Small intestine (tissue), 7 donors: ENCODE measurements at regions not wholly inside any gene's neighbourhood (a gene's known extent, or its start where the extent isn't known, plus 50 kb on each side); places are given as distances from the start of the nearest gene placed in this dataset.

ENCODE experiments used
- DNase-seq, 2 donors: peaks; one replicate each; pipeline versions ENCODE4 v3.0.0 to v3.0.0-alpha.2; 2013
- FAIRE-seq: peaks from 2 replicates; lab custom pipeline; 2012; peaks lifted over from hg19 to GRCh38; lab: Jason Lieb, UNC
- H3K27ac ChIP-seq, 3 donors: one replicate each; pipeline ENCODE4 v1.5.1; 2013; ENCODE audit warnings: low read length in 2 of 3, mild to moderate bottlenecking in 2 of 3, control low read depth in 1 of 3, inconsistent platforms in 1 of 3, low read depth in 1 of 3, moderate library complexity in 1 of 3
- H3K27me3 ChIP-seq, 3 donors: one replicate each; pipeline ENCODE4 v1.6.1; 2013; ENCODE audit warnings: low read length in 3 of 3, inconsistent platforms in 1 of 3; ENCODE audit not compliant: control insufficient read depth in 3 of 3, insufficient read depth in 3 of 3
- H3K36me3 ChIP-seq, 3 donors: one replicate each; pipeline ENCODE4 v1.6.1; 2013; ENCODE audit warnings: low read length in 3 of 3, inconsistent platforms in 1 of 3, low read depth in 1 of 3, mild to moderate bottlenecking in 1 of 3, moderate library complexity in 1 of 3; ENCODE audit not compliant: control insufficient read depth in 3 of 3, insufficient read depth in 2 of 3
- H3K4me1 ChIP-seq, 3 donors: one replicate each; pipeline ENCODE4 v1.6.1; 2013; ENCODE audit warnings: low read length in 2 of 3, inconsistent platforms in 1 of 3, low read depth in 1 of 3, mild to moderate bottlenecking in 1 of 3, moderate library complexity in 1 of 3; ENCODE audit not compliant: control insufficient read depth in 3 of 3, insufficient read depth in 2 of 3
- H3K4me3 ChIP-seq, 3 donors: one replicate each; pipeline ENCODE4 v1.5.1; 2013; ENCODE audit warnings: low read length in 3 of 3, control low read depth in 1 of 3, inconsistent platforms in 1 of 3, low read depth in 1 of 3, mild to moderate bottlenecking in 1 of 3, moderate library complexity in 1 of 3
- H3K9me3 ChIP-seq, 2 donors: one replicate each; pipeline ENCODE4 v1.6.1; 2013; ENCODE audit warnings: low read depth in 1 of 2, low read length in 1 of 2; ENCODE audit not compliant: control insufficient read depth in 2 of 2, insufficient read depth in 1 of 2
- WGBS, 3 donors: extraction: QIAGEN DNeasy Blood & Tissue Kit; methylation state at CpG; one replicate each; pipeline ENCODE4 v1.1.7; 2013; 5-methylcytosine and 5-hydroxymethylcytosine counted together
- donor health status: healthy with polysubstance abuse.
- donor health status: control.
- donor health status: control.
- donor health status: Bipolar disorder and iron deficiency.
- donor health status: healthy.

DNA sequence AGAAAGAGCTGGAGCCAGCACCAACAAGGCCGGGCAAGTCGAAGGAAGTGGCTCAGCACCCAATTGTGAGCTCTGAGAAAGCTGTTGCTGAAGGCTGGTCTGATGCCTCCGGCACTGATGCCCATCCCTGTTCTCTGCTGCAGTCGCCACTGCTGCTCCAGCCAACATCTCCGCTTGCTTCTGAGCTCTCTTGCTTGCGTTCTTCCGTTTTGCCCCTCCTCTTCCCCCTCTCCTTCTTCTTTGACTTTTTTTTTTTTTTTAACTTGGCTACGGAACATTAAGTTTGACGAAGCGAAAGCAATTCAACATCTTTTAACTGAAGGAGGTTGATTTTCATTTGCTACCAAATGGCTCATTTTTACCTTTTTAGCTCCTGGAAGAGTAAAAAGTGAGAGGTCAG, 442.9 kb downstream of the MCTP2 start:
- Histone ChIP-seq H3K4me3 (no peak overlapping the region), H3K36me3 (no peaks in the 10 kb centered on the region), H3K9me3 (no peaks in the 10 kb centered on the region), H3K4me1 (no peaks in the 10 kb centered on the region), H3K27me3 (peaks cover 0 to 3% (median 0%) of the 10 kb centered on the region in 3 donors), H3K27ac (no peak overlapping the region)
- 79 to 88% (median 84%) methylated on average over 10 of the region's 10 CpGs for WGBS, 3 donors
- no peak for FAIRE-seq
- no peak for DNase-seq

DNA sequence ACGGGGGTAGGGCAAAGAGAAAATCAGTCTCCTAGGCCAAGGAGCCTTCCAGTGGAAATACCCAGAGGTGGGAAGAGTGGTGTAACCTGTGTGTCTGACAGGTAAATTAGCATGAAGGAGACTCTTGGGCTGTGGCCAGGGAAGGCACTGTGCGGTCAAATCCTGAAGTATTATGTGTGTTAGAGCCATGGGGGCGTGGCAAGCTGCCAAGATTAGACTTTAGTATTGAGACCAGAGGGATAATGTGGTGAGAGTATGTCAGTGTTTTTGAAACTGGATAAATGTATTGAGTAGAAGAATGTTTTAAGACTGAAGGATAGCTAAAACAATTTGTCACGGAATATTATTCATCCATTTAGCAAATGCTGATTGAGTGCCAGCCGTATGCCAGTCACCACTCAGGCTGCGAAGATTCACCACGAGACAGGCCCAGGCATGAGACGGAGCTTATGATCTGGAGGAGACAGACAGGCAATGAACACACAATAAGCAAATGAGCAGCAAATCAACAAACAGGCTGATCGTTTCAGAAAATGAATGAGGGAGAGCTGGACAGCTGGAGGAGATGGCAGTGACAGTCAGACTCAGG, 445.9 kb downstream of the MCTP2 start:
- Histone ChIP-seq H3K4me1 (no peaks in the 10 kb centered on the region), H3K4me3 (no peak overlapping the region), H3K36me3 (no peaks in the 10 kb centered on the region), H3K27ac (no peak overlapping the region), H3K9me3 (no peaks in the 10 kb centered on the region), H3K27me3 (peaks cover 0 to 2% (median 0%) of the 10 kb centered on the region in 3 donors)
- DNase-seq (no peak), FAIRE-seq (no peak)
- 74 to 87% (median 77%) methylated on average over 9 of the region's 9 CpGs for WGBS, 3 donors

DNA sequence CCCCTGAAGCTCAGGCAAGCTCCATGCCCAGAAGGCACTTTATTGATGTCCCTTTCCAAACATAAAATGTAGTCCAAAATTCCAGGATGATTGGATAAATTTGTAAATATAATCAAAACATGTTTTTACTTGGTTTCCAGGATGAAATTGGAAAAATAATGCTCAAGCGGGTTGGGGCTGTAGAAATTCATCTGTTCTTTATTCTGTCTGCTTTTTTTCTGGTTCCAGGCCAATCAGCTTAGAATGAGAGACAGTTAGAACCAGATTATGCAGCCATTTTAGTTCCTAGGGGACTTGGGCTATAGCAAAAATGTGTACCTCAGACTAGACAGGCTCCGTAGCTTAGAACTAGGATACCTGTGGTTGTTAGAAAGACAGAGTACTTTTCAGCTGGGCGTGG, 450.8 kb downstream of the MCTP2 start:
- H3K4me1 ChIP-seq, result no peaks in the 10 kb centered on the region
- 65 to 78% (median 69%) methylated on average over 3 of the region's 3 CpGs for WGBS, 3 donors
- H3K27me3 ChIP-seq, result no peaks in the 10 kb centered on the region
- H3K36me3 ChIP-seq, result no peaks in the 10 kb centered on the region
- H3K27ac ChIP-seq, result no peak overlapping the region
- no peak overlapping the region for H3K4me3 ChIP-seq
- no peaks in the 10 kb centered on the region for H3K9me3 ChIP-seq
- DNase-seq (no peak), FAIRE-seq (no peak)

DNA sequence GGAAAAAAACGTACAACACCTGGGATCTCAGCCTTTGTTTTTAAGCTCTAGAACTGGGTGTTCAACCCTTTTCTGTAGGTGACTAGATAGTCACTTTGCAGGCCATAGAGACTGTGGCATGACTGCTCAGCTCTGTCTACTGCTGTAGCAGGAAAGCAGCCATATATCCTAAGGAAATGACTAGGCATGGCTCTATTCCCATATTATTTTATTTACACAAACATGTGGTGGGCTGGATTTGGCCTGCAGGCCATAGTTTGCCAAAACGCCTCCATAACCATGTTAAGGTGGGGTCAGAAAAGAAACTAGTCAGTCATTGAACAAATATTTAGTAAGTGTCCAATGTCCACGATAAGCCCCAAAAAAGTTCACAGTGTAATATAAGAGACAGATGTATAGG, 452.5 kb downstream of the MCTP2 start:
- Histone ChIP-seq H3K4me1 (no peaks in the 10 kb centered on the region), H3K36me3 (no peaks in the 10 kb centered on the region), H3K27ac (no peak overlapping the region), H3K9me3 (no peaks in the 10 kb centered on the region), H3K27me3 (no peaks in the 10 kb centered on the region), H3K4me3 (no peak overlapping the region)
- FAIRE-seq (no peak), DNase-seq (no peak)
- 45 to 72% (median 49%) methylated on average over 3 of the region's 3 CpGs for WGBS, 3 donors

DNA sequence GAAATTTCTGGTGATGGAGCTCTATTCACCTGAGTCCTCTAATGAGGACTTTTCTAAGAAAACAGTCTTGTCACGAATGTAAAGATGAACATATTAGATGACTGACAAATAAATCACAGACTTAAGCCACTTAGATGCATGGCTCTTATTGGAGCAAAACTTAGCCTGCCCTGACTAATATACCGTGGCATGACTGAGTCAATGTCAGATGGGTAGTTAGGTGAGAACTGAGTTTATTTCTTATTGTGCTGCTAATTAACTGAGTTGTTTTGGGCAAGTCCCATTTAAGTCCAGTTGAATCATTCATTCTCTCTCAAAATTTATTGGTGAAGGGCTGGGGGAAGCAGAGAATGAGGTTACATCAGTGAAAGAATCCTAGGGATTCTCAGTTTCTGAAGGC, 459.8 kb downstream of the MCTP2 start:
- Histone ChIP-seq H3K4me3 (no peak overlapping the region), H3K9me3 (no peaks in the 10 kb centered on the region), H3K36me3 (no peaks in the 10 kb centered on the region), H3K27me3 (no peaks in the 10 kb centered on the region), H3K27ac (no peak overlapping the region), H3K4me1 (no peaks in the 10 kb centered on the region)
- no peak for FAIRE-seq
- 72 to 91% (median 82%) methylated on average over 2 of the region's 2 CpGs for WGBS, 3 donors
- no peak for DNase-seq

DNA sequence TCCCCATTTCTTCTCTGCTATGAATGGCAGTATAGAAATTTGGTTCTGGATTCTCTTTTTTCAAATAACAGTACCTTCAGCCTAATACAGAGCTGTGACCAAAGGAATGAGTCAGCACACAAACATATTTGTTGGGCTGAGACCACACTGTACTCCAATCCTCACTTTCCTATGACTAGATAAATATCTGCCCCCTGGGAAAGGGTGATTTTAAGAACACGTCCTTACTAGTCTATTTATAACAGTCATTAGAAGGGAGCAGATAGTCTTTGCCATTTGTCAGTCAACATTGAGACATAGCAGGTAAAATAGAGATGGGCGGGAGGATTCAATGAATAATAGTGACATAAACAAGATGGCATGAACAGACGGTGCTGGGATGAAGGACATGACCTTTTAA, 461.3 kb downstream of the MCTP2 start:
- H3K27ac ChIP-seq, result no peak overlapping the region
- DNase-seq, result no peak
- 43 to 61% (median 51%) methylated on average over 3 of the region's 3 CpGs for WGBS, 3 donors
- H3K4me1 ChIP-seq, result no peaks in the 10 kb centered on the region
- H3K27me3 ChIP-seq, result no peaks in the 10 kb centered on the region
- no peaks in the 10 kb centered on the region for H3K36me3 ChIP-seq
- no peak for FAIRE-seq
- H3K4me3 ChIP-seq, result no peak overlapping the region
- H3K9me3 ChIP-seq, result no peaks in the 10 kb centered on the region

DNA sequence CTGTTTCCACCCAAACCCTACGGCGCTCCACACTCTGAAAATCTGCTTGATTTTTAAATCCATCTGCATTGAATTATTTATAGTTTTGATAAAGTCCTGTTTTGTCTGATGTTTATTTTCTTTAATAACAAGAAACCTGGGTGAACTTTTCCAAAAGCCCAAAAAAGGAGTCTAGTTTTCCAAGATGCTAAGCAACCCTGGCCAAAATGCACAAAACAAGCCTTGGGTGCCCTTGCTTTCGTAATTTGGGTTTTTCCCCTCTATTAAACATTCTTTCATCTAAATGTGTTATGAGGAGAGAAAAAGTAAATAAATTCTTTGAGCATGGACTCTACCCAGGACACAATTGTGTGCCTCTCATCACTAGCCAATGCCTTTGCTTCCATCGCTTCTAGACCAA, 468.9 kb downstream of the MCTP2 start:
- Histone ChIP-seq H3K27me3 (no peaks in the 10 kb centered on the region), H3K4me3 (no peak overlapping the region), H3K9me3 (no peaks in the 10 kb centered on the region), H3K27ac (no peak overlapping the region), H3K36me3 (no peaks in the 10 kb centered on the region), H3K4me1 (no peaks in the 10 kb centered on the region)
- DNase-seq, result no peak
- 73 to 93% (median 89%) methylated on average over 4 of the region's 4 CpGs for WGBS, 3 donors
- no peak for FAIRE-seq

DNA sequence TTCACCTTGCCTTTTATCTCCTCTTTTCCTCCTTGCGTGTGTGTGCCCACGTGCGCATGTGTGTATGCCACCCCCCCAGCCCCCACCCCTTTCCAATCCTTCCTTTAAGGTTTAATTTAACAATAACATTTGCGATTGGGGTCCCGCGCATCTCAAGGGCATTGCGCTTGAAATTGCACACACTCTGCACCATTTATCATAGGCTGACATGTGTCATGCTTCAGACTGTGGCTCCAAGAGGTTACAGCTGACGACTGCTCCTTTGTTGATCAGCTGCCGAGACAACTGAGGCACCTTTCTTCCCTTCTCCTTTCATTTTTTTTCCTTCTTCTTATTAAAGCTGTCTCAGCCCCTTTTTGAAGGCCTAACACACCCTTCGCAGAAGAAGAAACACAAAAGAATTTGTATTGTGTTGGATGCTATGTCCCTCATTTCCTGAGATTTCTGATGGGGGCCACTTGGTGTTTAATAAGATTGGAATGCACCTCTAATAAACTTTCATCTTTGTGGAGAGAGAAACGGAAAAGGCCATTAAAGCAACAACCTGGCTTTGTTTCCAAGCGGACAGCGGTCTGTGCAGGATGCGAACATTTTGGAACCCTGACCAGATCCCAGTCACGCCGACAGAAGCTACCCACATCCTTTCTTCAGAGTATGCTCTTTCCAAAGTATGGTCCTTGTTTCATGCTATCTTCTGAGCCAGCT, 470.1 kb downstream of the MCTP2 start:
- Histone ChIP-seq H3K27me3 (no peaks in the 10 kb centered on the region), H3K4me1 (no peaks in the 10 kb centered on the region), H3K27ac (no peak overlapping the region), H3K9me3 (no peaks in the 10 kb centered on the region), H3K36me3 (no peaks in the 10 kb centered on the region), H3K4me3 (no peak overlapping the region)
- no peak for DNase-seq
- no peak for FAIRE-seq
- WGBS, 3 donors, result 84 to 87% (median 85%) methylated on average over 16 of the region's 16 CpGs

DNA sequence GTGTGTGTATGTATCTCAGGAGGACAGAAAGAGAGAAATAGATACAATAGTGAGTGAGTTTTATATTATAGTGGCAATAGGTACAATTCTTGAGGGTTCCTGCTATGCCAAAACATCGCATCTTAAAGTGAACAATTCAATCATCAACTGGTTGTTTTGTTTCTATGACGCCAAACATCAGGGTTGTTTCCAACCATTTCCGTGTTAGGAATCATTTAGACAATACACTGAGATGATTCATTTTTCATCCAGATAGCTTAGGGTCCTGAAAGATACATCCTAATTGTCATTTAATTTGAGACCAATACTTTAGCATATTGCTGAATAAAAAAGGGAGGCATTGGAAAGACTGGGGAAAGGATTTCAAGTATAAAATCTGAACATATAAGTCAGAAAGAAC, 472.2 kb downstream of the MCTP2 start:
- Histone ChIP-seq H3K9me3 (no peaks in the 10 kb centered on the region), H3K36me3 (no peaks in the 10 kb centered on the region), H3K27me3 (no peaks in the 10 kb centered on the region), H3K4me1 (no peaks in the 10 kb centered on the region), H3K27ac (no peak overlapping the region), H3K4me3 (no peak overlapping the region)
- no peak for DNase-seq
- 49 to 67% (median 57%) methylated on average over 3 of the region's 3 CpGs for WGBS, 3 donors
- FAIRE-seq, result no peak
